HG02885 (cell line): ENCODE measurements at regions not wholly inside any gene's neighbourhood (a gene's known extent, or its start where the extent isn't known, plus 50 kb on each side); places are given as distances from the start of the nearest gene placed in this dataset.
"Not testable (repeated sequence)": the region's sequence is repeated elsewhere in the genome, so short reads cannot be mapped to it uniquely, and the experiment has no call there.

Experiments
- ATAC-seq: cut with Tn5 transposase; IDR thresholded peaks from one replicate; pipeline ENCODE4 v1.9.1; 2021; ENCODE audit warnings: mild to moderate bottlenecking; ENCODE audit not compliant: unreplicated experiment, poor library complexity

DNA sequence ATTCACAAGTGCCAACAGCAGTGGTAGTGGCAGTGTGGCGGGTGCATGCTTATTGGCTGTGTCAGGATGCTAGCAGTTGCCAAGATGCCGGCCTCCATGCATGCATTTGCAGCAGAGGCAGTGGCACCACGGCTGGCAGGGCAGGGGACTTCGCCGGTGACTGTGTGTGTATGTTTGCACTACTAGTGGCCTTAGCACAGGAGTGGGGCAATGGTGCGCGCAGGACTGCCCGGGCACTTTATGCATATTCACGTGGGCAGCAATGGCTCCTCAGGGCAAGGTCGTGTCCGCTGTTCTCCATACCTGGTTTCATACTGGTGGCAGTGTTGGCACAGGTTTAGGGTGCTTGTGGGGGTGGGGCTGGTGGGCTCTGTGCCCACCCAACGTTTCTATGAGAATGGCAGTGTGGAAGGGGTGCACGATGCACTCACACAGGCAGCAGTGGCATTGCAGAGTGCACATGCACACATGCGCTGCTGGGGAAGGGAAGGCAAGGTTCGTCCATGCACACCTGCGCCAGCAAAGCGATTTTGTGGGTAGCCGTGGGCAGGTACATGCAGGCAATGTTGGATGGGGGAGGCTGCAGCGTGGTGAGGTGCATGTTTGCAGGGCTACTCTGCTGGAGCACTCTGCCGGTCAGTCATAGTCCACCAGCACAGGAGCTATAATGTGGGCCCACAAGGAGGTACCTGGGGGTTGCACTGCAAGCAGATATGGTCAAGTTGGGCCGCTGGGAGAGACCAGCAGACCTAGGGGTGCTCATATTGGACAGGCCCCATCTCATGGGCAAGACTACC is 338.9 kb upstream of the TECRL start:
- ATAC-seq = no peak

- ATAC-seq = no peak
These were observed 329.0 kb upstream of the TECRL start for GRCh38 chr4:64738240-64738639.

GRCh38 chr4:64737854-64738138 is 328.5 kb upstream of the TECRL start:
- not testable (repeated sequence) for ATAC-seq

- ATAC-seq = no peak
These were observed 328.0 kb upstream of the TECRL start for GRCh38 chr4:64737026-64737853.

DNA sequence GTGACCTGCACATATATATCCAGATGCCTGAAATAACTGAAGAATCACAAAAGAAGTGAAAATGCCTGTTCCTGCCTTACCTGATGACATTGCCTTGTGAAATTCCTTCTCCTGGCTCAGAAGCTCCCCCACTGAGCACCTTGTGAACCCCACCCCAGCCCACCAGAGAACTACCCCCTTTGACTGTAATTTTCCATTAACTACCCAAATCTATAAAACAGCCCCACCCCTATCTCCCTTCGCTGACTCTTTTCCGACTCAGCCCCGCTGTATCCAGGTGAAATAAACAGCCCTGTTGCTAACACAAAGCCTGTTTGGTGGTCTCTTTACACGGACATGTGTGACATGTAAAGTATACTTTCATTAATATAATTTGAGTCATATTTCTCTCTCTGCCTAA is 320.3 kb upstream of the TECRL start:
- no peak for ATAC-seq

GRCh38 chr4:64727960-64728359 is 318.7 kb upstream of the TECRL start:
- ATAC-seq = no peak

- ATAC-seq = not testable (repeated sequence)
These were observed 318.1 kb upstream of the TECRL start for GRCh38 chr4:64727391-64727790.

DNA sequence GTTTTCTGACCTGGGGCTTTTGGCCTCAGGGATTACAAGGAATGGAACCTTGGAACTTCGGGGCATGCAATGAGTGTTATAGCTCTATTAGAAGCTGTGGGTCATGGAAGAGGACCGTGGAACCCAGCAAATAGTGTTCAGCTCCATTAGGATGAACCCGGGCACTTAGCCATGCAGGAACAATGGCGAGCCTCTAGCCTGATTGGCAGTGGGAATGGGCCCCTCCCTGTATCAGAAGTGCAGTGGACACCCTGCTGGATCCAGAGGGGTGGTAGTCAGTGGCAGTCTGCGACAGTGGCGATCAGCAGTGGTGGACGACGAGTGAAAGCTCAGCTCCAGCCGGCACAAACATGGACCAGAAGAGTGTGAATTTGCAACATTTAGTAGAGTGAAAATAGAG is 315.4 kb upstream of the TECRL start:
- no peak for ATAC-seq

- no peak for ATAC-seq
These were observed 311.9 kb upstream of the TECRL start for GRCh38 chr4:64721106-64721505.

DNA sequence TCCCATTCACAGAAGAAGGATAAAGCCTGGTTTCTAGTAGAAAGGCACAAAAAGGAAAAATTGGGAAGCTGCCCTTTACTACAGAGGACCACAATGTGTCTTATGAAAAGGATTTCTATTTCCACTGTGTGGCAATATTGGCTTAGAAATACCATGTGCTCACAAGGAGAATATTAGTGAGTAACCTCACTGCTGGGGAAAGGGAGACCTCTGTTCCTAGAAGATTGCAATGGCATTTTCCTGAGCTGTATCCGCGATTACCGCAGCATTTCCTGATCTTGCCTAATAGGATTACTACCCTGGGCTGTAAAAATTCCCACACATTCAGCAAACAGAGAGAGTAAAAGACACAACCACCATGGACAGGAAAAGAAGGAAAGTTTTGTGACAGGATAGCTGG is 308.8 kb upstream of the TECRL start:
- ATAC-seq = no peak

DNA sequence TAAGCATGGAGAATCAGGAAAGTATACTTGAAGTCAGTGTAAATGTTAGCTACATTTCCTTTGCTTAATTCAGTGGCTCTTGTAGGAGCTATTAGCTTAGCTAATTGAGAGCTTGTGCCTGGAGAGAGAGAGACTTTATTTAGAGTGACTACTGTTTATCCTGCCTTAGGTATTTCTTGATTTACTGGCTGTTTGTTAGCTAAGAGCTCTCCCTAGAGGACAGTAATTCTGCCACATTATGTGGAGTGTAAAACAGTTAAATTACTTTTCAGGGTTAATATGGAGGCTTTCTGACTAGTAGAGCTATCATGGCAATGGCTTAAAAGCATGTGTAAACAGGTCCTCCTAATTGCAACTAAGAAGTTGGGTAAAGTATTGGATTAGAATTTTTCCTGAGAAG is 306.5 kb upstream of the TECRL start:
- ATAC-seq = no peak

DNA sequence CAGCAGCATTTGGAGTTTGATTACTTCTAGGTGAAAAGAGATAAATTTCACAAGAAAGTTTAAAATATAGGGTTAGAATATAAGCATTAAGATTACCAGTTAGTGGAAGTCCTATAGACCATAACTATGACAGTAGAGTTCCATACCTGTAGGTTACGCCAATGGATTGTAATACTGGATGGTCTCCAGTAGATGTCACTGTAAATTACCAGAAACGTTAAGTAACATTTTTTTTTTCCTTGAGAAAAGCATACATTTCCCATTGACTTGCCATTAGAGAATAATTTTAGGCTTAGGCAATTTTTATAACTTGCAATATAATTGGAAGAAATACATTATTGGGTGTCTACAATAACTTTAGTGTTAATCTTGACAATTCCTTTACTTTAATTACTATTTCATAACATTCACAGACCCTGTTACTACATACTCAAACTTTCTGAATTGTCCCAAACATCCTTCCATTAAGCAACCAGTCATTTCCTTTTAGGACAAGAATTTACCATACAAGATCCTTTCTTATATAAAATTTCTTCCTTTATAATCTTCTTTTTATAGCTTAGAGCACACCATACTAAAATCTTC is 304.1 kb upstream of the TECRL start:
- peak; percentile 79 for ATAC-seq

- no peak for ATAC-seq
These were observed 303.3 kb upstream of the TECRL start for GRCh38 chr4:64712590-64712989.

GRCh38 chr4:64705989-64706388 is 296.7 kb upstream of the TECRL start:
- no peak for ATAC-seq

GRCh38 chr4:64698171-64698570 is 288.9 kb upstream of the TECRL start:
- no peak for ATAC-seq

- ATAC-seq = no peak
These were observed 273.7 kb upstream of the TECRL start for GRCh38 chr4:64682946-64683345.

- ATAC-seq = no peak
These were observed 273.2 kb upstream of the TECRL start for GRCh38 chr4:64682481-64682880.

- ATAC-seq = not testable (repeated sequence)
These were observed 263.9 kb upstream of the TECRL start for GRCh38 chr4:64673121-64673520.

DNA sequence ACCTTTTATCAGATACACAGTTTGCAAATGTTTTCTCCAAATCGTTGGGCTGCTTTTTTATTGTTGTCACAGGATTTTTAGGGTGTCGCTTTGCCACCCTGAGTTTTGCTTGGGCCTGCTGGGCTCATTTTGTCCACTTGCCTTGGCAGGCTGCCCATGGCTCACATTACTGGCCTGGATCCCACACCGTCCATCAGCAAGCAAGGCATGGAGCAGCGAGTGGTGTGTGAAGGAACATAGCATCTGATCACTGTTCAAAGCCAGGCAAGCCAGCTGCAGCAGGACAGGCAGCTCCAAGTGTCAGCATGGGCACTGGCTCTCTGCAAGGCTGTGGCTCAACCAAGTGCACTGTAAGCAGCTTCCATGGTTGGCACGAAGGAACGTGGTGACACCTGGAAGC is 261.4 kb upstream of the TECRL start:
- no peak for ATAC-seq

DNA sequence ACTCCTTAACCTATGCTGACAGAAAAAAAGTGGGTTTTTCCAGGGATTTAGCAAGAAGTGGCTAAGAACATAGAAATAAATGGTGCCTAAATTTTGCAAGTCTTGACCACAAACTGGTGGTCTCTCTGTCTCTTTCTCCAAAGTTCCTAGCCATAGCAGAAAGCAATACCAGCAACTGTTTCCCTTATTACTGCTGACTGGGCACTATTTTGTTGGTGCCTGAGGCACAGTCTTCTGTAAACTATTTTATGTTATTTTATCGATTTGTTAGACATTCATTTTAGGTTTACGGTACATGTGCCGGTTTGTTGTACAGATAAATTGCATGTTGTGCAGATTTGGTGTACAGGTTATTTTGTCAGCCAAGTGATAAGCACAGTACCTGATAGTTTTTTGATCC is 234.6 kb upstream of the TECRL start:
- ATAC-seq = no peak

GRCh38 chr4:64642936-64643335 is 233.7 kb upstream of the TECRL start:
- no peak for ATAC-seq
